ENCODE measurements at regions not wholly inside any gene's neighbourhood (a gene's known extent, or its start where the extent isn't known, plus 50 kb on each side); places are given as distances from the start of the nearest gene placed in this dataset.

GRCh38 chr13:89496478-89496877 is 1825.3 kb downstream of the SLITRK5 start:
- no peak for TF ChIP-seq HOXC10 (CRISPR knock-in tag; IDR thresholded peaks at IDR 0.05)
- TF ChIP-seq, protein P1, sequence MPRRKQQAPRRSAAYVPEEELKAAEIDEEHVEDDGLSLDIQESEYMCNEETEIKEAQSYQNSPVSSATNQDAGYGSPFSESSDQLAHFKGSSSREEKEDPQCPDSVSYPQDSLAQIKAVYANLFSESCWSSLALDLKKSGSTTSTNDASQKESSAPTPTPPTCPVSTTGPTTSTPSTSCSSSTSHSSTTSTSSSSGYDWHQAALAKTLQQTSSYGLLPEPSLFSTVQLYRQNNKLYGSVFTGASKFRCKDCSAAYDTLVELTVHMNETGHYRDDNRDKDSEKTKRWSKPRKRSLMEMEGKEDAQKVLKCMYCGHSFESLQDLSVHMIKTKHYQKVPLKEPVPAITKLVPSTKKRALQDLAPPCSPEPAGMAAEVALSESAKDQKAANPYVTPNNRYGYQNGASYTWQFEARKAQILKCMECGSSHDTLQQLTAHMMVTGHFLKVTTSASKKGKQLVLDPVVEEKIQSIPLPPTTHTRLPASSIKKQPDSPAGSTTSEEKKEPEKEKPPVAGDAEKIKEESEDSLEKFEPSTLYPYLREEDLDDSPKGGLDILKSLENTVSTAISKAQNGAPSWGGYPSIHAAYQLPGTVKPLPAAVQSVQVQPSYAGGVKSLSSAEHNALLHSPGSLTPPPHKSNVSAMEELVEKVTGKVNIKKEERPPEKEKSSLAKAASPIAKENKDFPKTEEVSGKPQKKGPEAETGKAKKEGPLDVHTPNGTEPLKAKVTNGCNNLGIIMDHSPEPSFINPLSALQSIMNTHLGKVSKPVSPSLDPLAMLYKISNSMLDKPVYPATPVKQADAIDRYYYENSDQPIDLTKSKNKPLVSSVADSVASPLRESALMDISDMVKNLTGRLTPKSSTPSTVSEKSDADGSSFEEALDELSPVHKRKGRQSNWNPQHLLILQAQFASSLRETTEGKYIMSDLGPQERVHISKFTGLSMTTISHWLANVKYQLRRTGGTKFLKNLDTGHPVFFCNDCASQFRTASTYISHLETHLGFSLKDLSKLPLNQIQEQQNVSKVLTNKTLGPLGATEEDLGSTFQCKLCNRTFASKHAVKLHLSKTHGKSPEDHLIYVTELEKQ (tag by site-specific recombination; IDR thresholded peaks at IDR 0.05; ENCODE audit: borderline replicate concordance): no peak
- no peak for TF ChIP-seq ZFP37 (tag by site-specific recombination; IDR thresholded peaks at IDR 0.05)
- TF ChIP-seq ZNF629 (tag by site-specific recombination; IDR thresholded peaks at IDR 0.05): no peak
- no peak for TF ChIP-seq ZNF114 (tag by site-specific recombination; IDR thresholded peaks at IDR 0.05)
- TF ChIP-seq FEZF1 (tag by site-specific recombination; IDR thresholded peaks at IDR 0.05): no peak
- TF ChIP-seq BCL11B (tag by site-specific recombination; IDR thresholded peaks at IDR 0.05; ENCODE audit: low read depth): no peak
- no peak for TF ChIP-seq ZNF544 (tag by site-specific recombination; IDR thresholded peaks at IDR 0.05)
- TF ChIP-seq ZNF140 (tag by site-specific recombination; IDR thresholded peaks at IDR 0.05): no peak
- no peak for TF ChIP-seq ZNF19 (tag by site-specific recombination; IDR thresholded peaks at IDR 0.05; ENCODE audit: low read depth)
- TF ChIP-seq, protein P2, sequence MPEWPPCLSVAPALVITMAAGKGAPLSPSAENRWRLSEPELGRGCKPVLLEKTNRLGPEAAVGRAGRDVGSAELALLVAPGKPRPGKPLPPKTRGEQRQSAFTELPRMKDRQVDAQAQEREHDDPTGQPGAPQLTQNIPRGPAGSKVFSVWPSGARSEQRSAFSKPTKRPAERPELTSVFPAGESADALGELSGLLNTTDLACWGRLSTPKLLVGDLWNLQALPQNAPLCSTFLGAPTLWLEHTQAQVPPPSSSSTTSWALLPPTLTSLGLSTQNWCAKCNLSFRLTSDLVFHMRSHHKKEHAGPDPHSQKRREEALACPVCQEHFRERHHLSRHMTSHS (tag by site-specific recombination; IDR thresholded peaks at IDR 0.05): no peak
- no peak for TF ChIP-seq KLF9 (tag by site-specific recombination; IDR thresholded peaks at IDR 0.05; ENCODE audit: low read depth)
- TF ChIP-seq MYNN (tag by site-specific recombination; IDR thresholded peaks at IDR 0.05; ENCODE audit: borderline replicate concordance): no peak
- TF ChIP-seq ZNF701 (tag by site-specific recombination; IDR thresholded peaks at IDR 0.05): no peak

GRCh38 chr13:89497658-89498057 is 1826.5 kb downstream of the SLITRK5 start:
- Histone ChIP-seq H3K4me3 (ENCODE audit: low read depth, low read length) (no peak overlapping the region), H3K9me3 (ENCODE audit: control insufficient read depth, insufficient read depth, low read depth, low read length) (no peaks in the 10 kb centered on the region), H3K27ac (ENCODE audit: extremely low read depth, low read depth, low read length) (no peak overlapping the region), H3K4me1 (ENCODE audit: control insufficient read depth, insufficient read depth, low read length) (no peaks in the 10 kb centered on the region), H3K36me3 (ENCODE audit: control insufficient read depth in 2 of 2, insufficient read depth in 1 of 2, low read length in 2 of 2) (no peaks in the 10 kb centered on the region)
- CTCF ChIA-PET: no interaction called here
- TF ChIP-seq ZNF19 (tag by site-specific recombination; IDR thresholded peaks at IDR 0.05; ENCODE audit: low read depth): no peak
- no peak for TF ChIP-seq YY1 (tag by site-specific recombination; IDR thresholded peaks at IDR 0.05)
- no peak for TF ChIP-seq WT1 (tag by site-specific recombination; IDR thresholded peaks at IDR 0.05)
- no peak for TF ChIP-seq ZNF26 (tag by site-specific recombination; IDR thresholded peaks at IDR 0.05)
- no peak for TF ChIP-seq ZFP3 (tag by site-specific recombination; IDR thresholded peaks at IDR 0.05; ENCODE audit: low read depth)
- TF ChIP-seq ZNF311 (tag by site-specific recombination; IDR thresholded peaks at IDR 0.05; ENCODE audit: borderline replicate concordance): no peak
- no peak for TF ChIP-seq ZNF600 (tag by site-specific recombination; IDR thresholded peaks at IDR 0.05)
- no peak for TF ChIP-seq ZNF626 (tag by site-specific recombination; IDR thresholded peaks at IDR 0.05)
- TF ChIP-seq, protein P3, sequence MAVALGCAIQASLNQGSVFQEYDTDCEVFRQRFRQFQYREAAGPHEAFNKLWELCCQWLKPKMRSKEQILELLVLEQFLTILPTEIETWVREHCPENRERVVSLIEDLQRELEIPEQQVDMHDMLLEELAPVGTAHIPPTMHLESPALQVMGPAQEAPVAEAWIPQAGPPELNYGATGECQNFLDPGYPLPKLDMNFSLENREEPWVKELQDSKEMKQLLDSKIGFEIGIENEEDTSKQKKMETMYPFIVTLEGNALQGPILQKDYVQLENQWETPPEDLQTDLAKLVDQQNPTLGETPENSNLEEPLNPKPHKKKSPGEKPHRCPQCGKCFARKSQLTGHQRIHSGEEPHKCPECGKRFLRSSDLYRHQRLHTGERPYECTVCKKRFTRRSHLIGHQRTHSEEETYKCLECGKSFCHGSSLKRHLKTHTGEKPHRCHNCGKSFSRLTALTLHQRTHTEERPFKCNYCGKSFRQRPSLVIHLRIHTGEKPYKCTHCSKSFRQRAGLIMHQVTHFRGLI (tag by site-specific recombination; IDR thresholded peaks at IDR 0.05): no peak
- no peak for TF ChIP-seq ZNF16 (tag by site-specific recombination; IDR thresholded peaks at IDR 0.05; ENCODE audit: low read depth)
- TF ChIP-seq ZNF280C (tag by site-specific recombination; IDR thresholded peaks at IDR 0.05): no peak
- TF ChIP-seq KLF16 (tag by site-specific recombination; IDR thresholded peaks at IDR 0.05): no peak
- TF ChIP-seq YY2 (tag by site-specific recombination; IDR thresholded peaks at IDR 0.05): no peak
- no peak for TF ChIP-seq ZFP41 (tag by site-specific recombination; IDR thresholded peaks at IDR 0.05; ENCODE audit: borderline replicate concordance)
- POLR2A ChIA-PET: no interaction called here

More at GRCh38 chr13:89496478-89496877, 1825.3 kb downstream of the SLITRK5 start:
- Histone ChIP-seq H3K4me3 (ENCODE audit: low read depth, low read length) (no peak overlapping the region), H3K9me3 (ENCODE audit: control insufficient read depth, insufficient read depth, low read depth, low read length) (no peaks in the 10 kb centered on the region), H3K36me3 (ENCODE audit: control insufficient read depth in 2 of 2, insufficient read depth in 1 of 2, low read length in 2 of 2) (no peaks in the 10 kb centered on the region), H3K27ac (ENCODE audit: extremely low read depth, low read depth, low read length) (no peak overlapping the region), H3K4me1 (ENCODE audit: control insufficient read depth, insufficient read depth, low read length) (no peaks in the 10 kb centered on the region)
- ChIA-PET POLR2A (no interaction called here), CTCF (no interaction called here)

Measured in HEK293 (cell line).